H9 (cell line): ENCODE measurements at regions not wholly inside any gene's neighbourhood (a gene's known extent, or its start where the extent isn't known, plus 50 kb on each side); places are given as distances from the start of the nearest gene placed in this dataset.

Source experiments
- DNase-seq: peaks from one replicate; pipeline ENCODE4 v3.0.0-alpha.2; 2017
- H2AFZ ChIP-seq: one replicate; pipeline ENCODE4 v1.6.1; 2013; ENCODE audit warnings: mild to moderate bottlenecking, low read length, control low read depth, moderate library complexity
- H2AK5ac ChIP-seq: 2 replicates; pipeline ENCODE4 v1.6.1; 2013; ENCODE audit warnings: low read length, control low read depth, mixed read lengths; ENCODE audit not compliant: insufficient read length
- H2BK120ac ChIP-seq: one replicate; pipeline ENCODE4 v1.6.1; 2013; ENCODE audit warnings: low read depth, mild to moderate bottlenecking, low read length, control low read depth, inconsistent platforms; ENCODE audit not compliant: poor library complexity, severe bottlenecking
- H2BK12ac ChIP-seq: 2 replicates; pipeline ENCODE4 v1.6.1; 2013; ENCODE audit warnings: low read length, control low read depth, mixed read lengths, low read depth; ENCODE audit not compliant: insufficient read length
- H2BK15ac ChIP-seq: 2 replicates; pipeline ENCODE4 v1.6.1; 2013; ENCODE audit warnings: low read depth, low read length, control low read depth
- H2BK20ac ChIP-seq: one replicate; pipeline ENCODE4 v1.6.1; 2013; ENCODE audit warnings: low read depth, mild to moderate bottlenecking, low read length, control low read depth, inconsistent platforms; ENCODE audit not compliant: poor library complexity, severe bottlenecking
- H2BK5ac ChIP-seq: 2 replicates; pipeline ENCODE4 v1.6.1; 2013; ENCODE audit warnings: low read length, control low read depth, mixed read lengths; ENCODE audit not compliant: insufficient read length
- H3K14ac ChIP-seq: 2 replicates; pipeline ENCODE4 v1.6.1; 2013; ENCODE audit warnings: low read length, control low read depth; ENCODE audit not compliant: insufficient read depth
- H3K18ac ChIP-seq: 2 replicates; pipeline ENCODE4 v1.6.1; 2013; ENCODE audit warnings: low read depth, mild to moderate bottlenecking, mixed read lengths, low read length, control low read depth; ENCODE audit not compliant: insufficient read length
- H3K23ac ChIP-seq: 2 replicates; pipeline ENCODE4 v1.6.1; 2013; ENCODE audit warnings: low read length, control low read depth, mixed read lengths, low read depth; ENCODE audit not compliant: insufficient read length
- H3K23me2 ChIP-seq: 2 replicates; pipeline ENCODE4 v1.6.1; 2013; ENCODE audit warnings: low read depth, mild to moderate bottlenecking, mixed read lengths, low read length, control low read depth; ENCODE audit not compliant: insufficient read length, poor library complexity, severe bottlenecking
- H3K27ac ChIP-seq: 2 replicates; pipeline ENCODE4 v1.5.1; 2013; ENCODE audit warnings: low read length, control low read depth, mixed read lengths, low read depth; ENCODE audit not compliant: insufficient read length
- H3K27me3 ChIP-seq: 2 replicates; pipeline ENCODE4 v1.6.1; 2013; ENCODE audit warnings: low read length, control low read depth, inconsistent platforms; ENCODE audit not compliant: insufficient read depth
- H3K4ac ChIP-seq: 2 replicates; pipeline ENCODE4 v1.6.1; 2013; ENCODE audit warnings: low read depth, mild to moderate bottlenecking, control low read depth, inconsistent platforms, low read length, moderate library complexity
- H3K4me1 ChIP-seq: 2 replicates; pipeline ENCODE4 v1.6.1; 2013; ENCODE audit warnings: low read length, control low read depth, inconsistent platforms; ENCODE audit not compliant: insufficient read depth
- H3K4me2 ChIP-seq: 2 replicates; pipeline ENCODE4 v1.6.1; 2013; ENCODE audit warnings: low read length, control low read depth, mixed read lengths; ENCODE audit not compliant: insufficient read length, insufficient read depth
- H3K56ac ChIP-seq: 2 replicates; pipeline ENCODE4 v1.6.1; 2013; ENCODE audit warnings: low read depth, mild to moderate bottlenecking, mixed read lengths, low read length, control low read depth; ENCODE audit not compliant: insufficient read length
- H3K79me1 ChIP-seq: 2 replicates; pipeline ENCODE4 v1.6.1; 2013; ENCODE audit warnings: low read depth, mild to moderate bottlenecking, moderate library complexity, low read length, control low read depth, inconsistent platforms; ENCODE audit not compliant: insufficient read depth, poor library complexity, severe bottlenecking
- H3K79me2 ChIP-seq: 2 replicates; pipeline ENCODE4 v1.6.1; 2013; ENCODE audit warnings: low read length, control low read depth, inconsistent platforms; ENCODE audit not compliant: insufficient read depth
- H3K9ac ChIP-seq: 2 replicates; pipeline ENCODE4 v1.6.1; 2013; ENCODE audit warnings: low read length, control low read depth, mixed read lengths; ENCODE audit not compliant: insufficient read length; ENCODE audit errors: extremely low read depth
- H3K9me3 ChIP-seq: one replicate; pipeline ENCODE4 v1.6.1; 2013; ENCODE audit warnings: low read depth, low read length, inconsistent platforms; ENCODE audit not compliant: control insufficient read depth
- H3T11ph ChIP-seq: one replicate; pipeline ENCODE4 v1.6.1; 2013; ENCODE audit warnings: mild to moderate bottlenecking, low read length, control low read depth, inconsistent platforms
- H4K20me1 ChIP-seq: one replicate; pipeline ENCODE4 v1.6.1; 2013; ENCODE audit not compliant: control insufficient read depth, insufficient read length, insufficient read depth
- H4K5ac ChIP-seq: 2 replicates; pipeline ENCODE4 v1.6.1; 2013; ENCODE audit warnings: low read depth, mild to moderate bottlenecking, mixed read lengths, low read length, control low read depth; ENCODE audit not compliant: insufficient read length
- H4K8ac ChIP-seq: replicated peaks from 2 replicates; pipeline ENCODE4 v1.6.1; 2013; ENCODE audit warnings: low read length, control low read depth, mixed read lengths, low read depth; ENCODE audit not compliant: insufficient read length
- H4K91ac ChIP-seq: 2 replicates; pipeline ENCODE4 v1.6.1; 2013; ENCODE audit warnings: low read depth, mild to moderate bottlenecking, moderate library complexity, mixed read lengths, low read length, control low read depth; ENCODE audit not compliant: insufficient read length
- H3K27ac Mint-ChIP-seq, 3 experiments: 2 replicates in 2 of 3; 3 replicates in 1 of 3; pipeline ENCODE4 v1.8.0; 2020 to 2021; ENCODE audit warnings: mixed read lengths in 3 of 3, mild to moderate bottlenecking in 1 of 3, moderate library complexity in 1 of 3
- H3K27me3 Mint-ChIP-seq: 2 replicates; pipeline ENCODE4 v1.8.0; 2021; ENCODE audit warnings: low read depth, mild to moderate bottlenecking, moderate library complexity, mixed read lengths
- H3K36me3 Mint-ChIP-seq, 3 experiments: 2 replicates in 2 of 3; 3 replicates in 1 of 3; pipeline ENCODE4 v1.8.0; 2020 to 2021; ENCODE audit warnings: low read depth in 3 of 3, mixed read lengths in 3 of 3; ENCODE audit not compliant: insufficient read depth in 1 of 3
- H3K4me1 Mint-ChIP-seq, 2 experiments: 2 replicates each; pipeline ENCODE4 v1.8.0; 2020; ENCODE audit warnings: mixed read lengths in 2 of 2
- H3K4me3 Mint-ChIP-seq, 2 experiments: 2 replicates in 1 of 2; 3 replicates in 1 of 2; pipeline ENCODE4 v1.8.0; 2020 to 2021; ENCODE audit warnings: mild to moderate bottlenecking in 2 of 2, mixed read lengths in 2 of 2, moderate library complexity in 1 of 2
- H3K9me3 Mint-ChIP-seq, 2 experiments: 2 replicates in 1 of 2; 3 replicates in 1 of 2; pipeline ENCODE4 v1.8.0; 2020; ENCODE audit warnings: mild to moderate bottlenecking in 2 of 2, mixed read lengths in 2 of 2, moderate library complexity in 1 of 2
- WGBS: extraction: QIAGEN DNeasy Blood & Tissue Kit; methylation state at CpG from one replicate; pipeline ENCODE4 v1.1.7; 2013; ENCODE audit warnings: missing lambda C conversion rate, low lambda C conversion rate, mixed read lengths; ENCODE audit not compliant: insufficient read length; ENCODE audit errors: extremely low coverage; 5-methylcytosine and 5-hydroxymethylcytosine counted together
- TF ChIP-seq, protein P1 (sequence below): fragments of 200-600 bp; sonication (generic); conservative IDR thresholded peaks from 3 replicates; pipeline ENCODE4 v1.8.0; 2021; ENCODE audit warnings: antibody characterized with exemption, mild to moderate bottlenecking

GRCh38 chr20:10958279-10958678 lies 284.5 kb upstream of the JAG1 start:
- peaks cover 3% of the 10 kb centered on the region; the same call in 1 of the 2 replicates for H3K4me1 ChIP-seq

More at GRCh38 chr20:10958279-10958678, 284.5 kb upstream of the JAG1 start:
- no peak overlapping the region for H2BK15ac ChIP-seq
- Mint-ChIP-seq H3K9me3 (no peaks in the 10 kb centered on the region), H3K27me3 (no peaks in the 10 kb centered on the region), H3K27ac (no peak overlapping the region; a peak in 1 of 7 replicates), H3K4me3 (no peak overlapping the region), H3K36me3 (no peaks in the 10 kb centered on the region; a peak in 1 of 7 replicates), H3K4me1 (peaks cover 6 to 13% of the 10 kb centered on the region in 2 experiments)
- H2BK5ac ChIP-seq: no peak overlapping the region
- no peak for DNase-seq
- H3K14ac ChIP-seq: no peak overlapping the region
- no peaks in the 10 kb centered on the region for H4K20me1 ChIP-seq
- no peak overlapping the region for H3K56ac ChIP-seq
- no peak overlapping the region for H3K27ac ChIP-seq
- no peaks in the 10 kb centered on the region for H3K79me2 ChIP-seq
- H3K18ac ChIP-seq: no peak overlapping the region
- no peaks in the 10 kb centered on the region for H3K9me3 ChIP-seq
- WGBS: no CpG with 5 or more reads among the region's 3 CpGs
- H3K27me3 ChIP-seq: no peaks in the 10 kb centered on the region
- no peak overlapping the region for H3K9ac ChIP-seq
- H3K79me1 ChIP-seq: no peaks in the 10 kb centered on the region
- no peak overlapping the region for H2AK5ac ChIP-seq
- no peak overlapping the region for H3K23ac ChIP-seq
- no peak overlapping the region for H4K5ac ChIP-seq
- H4K91ac ChIP-seq: no peak overlapping the region
- TF ChIP-seq, protein P1, sequence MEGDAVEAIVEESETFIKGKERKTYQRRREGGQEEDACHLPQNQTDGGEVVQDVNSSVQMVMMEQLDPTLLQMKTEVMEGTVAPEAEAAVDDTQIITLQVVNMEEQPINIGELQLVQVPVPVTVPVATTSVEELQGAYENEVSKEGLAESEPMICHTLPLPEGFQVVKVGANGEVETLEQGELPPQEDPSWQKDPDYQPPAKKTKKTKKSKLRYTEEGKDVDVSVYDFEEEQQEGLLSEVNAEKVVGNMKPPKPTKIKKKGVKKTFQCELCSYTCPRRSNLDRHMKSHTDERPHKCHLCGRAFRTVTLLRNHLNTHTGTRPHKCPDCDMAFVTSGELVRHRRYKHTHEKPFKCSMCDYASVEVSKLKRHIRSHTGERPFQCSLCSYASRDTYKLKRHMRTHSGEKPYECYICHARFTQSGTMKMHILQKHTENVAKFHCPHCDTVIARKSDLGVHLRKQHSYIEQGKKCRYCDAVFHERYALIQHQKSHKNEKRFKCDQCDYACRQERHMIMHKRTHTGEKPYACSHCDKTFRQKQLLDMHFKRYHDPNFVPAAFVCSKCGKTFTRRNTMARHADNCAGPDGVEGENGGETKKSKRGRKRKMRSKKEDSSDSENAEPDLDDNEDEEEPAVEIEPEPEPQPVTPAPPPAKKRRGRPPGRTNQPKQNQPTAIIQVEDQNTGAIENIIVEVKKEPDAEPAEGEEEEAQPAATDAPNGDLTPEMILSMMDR: no peak
- no peak overlapping the region for H3K4ac ChIP-seq
- H3K4me2 ChIP-seq: no peak overlapping the region
- H4K8ac ChIP-seq: no peak overlapping the region
- H2BK120ac ChIP-seq: no peak overlapping the region
- no peak overlapping the region for H2AFZ ChIP-seq
- H2BK20ac ChIP-seq: no peak overlapping the region
- no peaks in the 10 kb centered on the region for H3K23me2 ChIP-seq
- no peak overlapping the region for H3T11ph ChIP-seq
- H2BK12ac ChIP-seq: no peak overlapping the region
